Neural cell (in vitro differentiated cells): ENCODE measurements at regions not wholly inside any gene's neighbourhood (a gene's known extent, or its start where the extent isn't known, plus 50 kb on each side); places are given as distances from the start of the nearest gene placed in this dataset.

Source experiments
- EP300 ChIP-seq: fragments of 450-650 bp; conservative IDR thresholded peaks from 2 replicates; pipeline ENCODE4 v1.6.1; 2014; ENCODE audit warnings: antibody characterized with exemption, mild to moderate bottlenecking, moderate library complexity; ENCODE audit not compliant: poor library complexity, severe bottlenecking
- EZH2 ChIP-seq: fragments of 200-600, 300-800 bp; shearing (Covaris generic), sonication (generic); IDR thresholded peaks from 2 replicates; pipeline ENCODE4 v1.6.1; 2014; ENCODE audit warnings: antibody characterized with exemption, low read length, borderline replicate concordance, mild to moderate bottlenecking; ENCODE audit not compliant: insufficient read depth, poor library complexity, severe bottlenecking
- MXI1 ChIP-seq: fragments of 450-650 bp; conservative IDR thresholded peaks from 2 replicates; pipeline ENCODE4 v1.6.1; 2014; ENCODE audit warnings: antibody characterized with exemption, mild to moderate bottlenecking; ENCODE audit not compliant: poor library complexity, severe bottlenecking
- POLR2AphosphoS5 ChIP-seq: IDR thresholded peaks from 2 replicates; pipeline ENCODE4 v1.6.1; 2012
- RAD21 ChIP-seq: fragments of 450-650 bp; conservative IDR thresholded peaks from 2 replicates; pipeline ENCODE4 v1.6.1; 2014; ENCODE audit warnings: antibody characterized with exemption, mild to moderate bottlenecking, moderate library complexity
- REST ChIP-seq: IDR thresholded peaks from 2 replicates; pipeline ENCODE4 v1.6.1; 2012; ENCODE audit warnings: borderline replicate concordance
- TAF1 ChIP-seq: IDR thresholded peaks from 2 replicates; pipeline ENCODE4 v1.6.1; 2012; ENCODE audit warnings: low read depth
- TF ChIP-seq, protein P1 (sequence below): fragments of 450-650 bp; IDR thresholded peaks from 2 replicates; pipeline ENCODE4 v1.5.1; 2014; ENCODE audit warnings: antibody characterized with exemption, mild to moderate bottlenecking, moderate library complexity; ENCODE audit not compliant: poor library complexity, severe bottlenecking

- TF ChIP-seq RAD21 (no peak), REST (no peak), POLR2AphosphoS5 (no peak), TAF1 (no peak), EP300 (no peak), MXI1 (no peak), EZH2 (no peak)
- TF ChIP-seq, protein P1, sequence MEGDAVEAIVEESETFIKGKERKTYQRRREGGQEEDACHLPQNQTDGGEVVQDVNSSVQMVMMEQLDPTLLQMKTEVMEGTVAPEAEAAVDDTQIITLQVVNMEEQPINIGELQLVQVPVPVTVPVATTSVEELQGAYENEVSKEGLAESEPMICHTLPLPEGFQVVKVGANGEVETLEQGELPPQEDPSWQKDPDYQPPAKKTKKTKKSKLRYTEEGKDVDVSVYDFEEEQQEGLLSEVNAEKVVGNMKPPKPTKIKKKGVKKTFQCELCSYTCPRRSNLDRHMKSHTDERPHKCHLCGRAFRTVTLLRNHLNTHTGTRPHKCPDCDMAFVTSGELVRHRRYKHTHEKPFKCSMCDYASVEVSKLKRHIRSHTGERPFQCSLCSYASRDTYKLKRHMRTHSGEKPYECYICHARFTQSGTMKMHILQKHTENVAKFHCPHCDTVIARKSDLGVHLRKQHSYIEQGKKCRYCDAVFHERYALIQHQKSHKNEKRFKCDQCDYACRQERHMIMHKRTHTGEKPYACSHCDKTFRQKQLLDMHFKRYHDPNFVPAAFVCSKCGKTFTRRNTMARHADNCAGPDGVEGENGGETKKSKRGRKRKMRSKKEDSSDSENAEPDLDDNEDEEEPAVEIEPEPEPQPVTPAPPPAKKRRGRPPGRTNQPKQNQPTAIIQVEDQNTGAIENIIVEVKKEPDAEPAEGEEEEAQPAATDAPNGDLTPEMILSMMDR = no peak
These were observed 242.1 kb downstream of the FGF9 start for GRCh38 chr13:21913010-21913409.
